IMR-90 (cell line): ENCODE measurements at regions not wholly inside any gene's neighbourhood (a gene's known extent, or its start where the extent isn't known, plus 50 kb on each side); places are given as distances from the start of the nearest gene placed in this dataset.

ENCODE experiments used
- ATAC-seq: fragments of 200-7000 bp; cut with Tn5 transposase; 2 replicates; pipeline ENCODE4 v1.9.1; 2020; ENCODE audit warnings: low read depth, mild to moderate bottlenecking, moderate library complexity
- BruUV-seq: library from RNA; stranded (reverse); fragments of 400-500 nt; replicated peaks from 2 replicates; lab custom pipeline; 2021; lab: Mats Ljungman, UMichigan
- CTCF ChIA-PET: fragments of 300-600 bp; formaldehyde crosslinking; extraction: SDS; loops from one replicate; lab custom pipeline; 2021; ENCODE audit warnings: antibody characterized with exemption; lab: Yijun Ruan, JAX
- POLR2A ChIA-PET: fragments of 300-600 bp; sonication (Branson Sonifier 250); formaldehyde crosslinking; loops from one replicate; lab custom pipeline; 2022; ENCODE audit warnings: antibody characterized with exemption; ENCODE audit not compliant: unreplicated experiment; lab: Charles Lee
- DNase-seq: peaks from one replicate; pipeline ENCODE4 v3.0.0; 2013
- H2AFZ ChIP-seq: replicated peaks from 2 replicates; pipeline ENCODE3; 2013; ENCODE audit warnings: low read length, mild to moderate bottlenecking; ENCODE audit not compliant: poor library complexity
- H2AK5ac ChIP-seq: 2 replicates; pipeline ENCODE4 v1.6.1; 2013; ENCODE audit warnings: low read depth, low read length, inconsistent platforms
- H2AK9ac ChIP-seq: replicated peaks from 2 replicates; pipeline ENCODE3; 2013; ENCODE audit warnings: mild to moderate bottlenecking, low read depth, low read length, moderate library complexity; ENCODE audit not compliant: poor library complexity
- H2BK120ac ChIP-seq: 2 replicates; pipeline ENCODE4 v1.6.1; 2013; ENCODE audit warnings: low read depth, low read length, inconsistent platforms
- H2BK15ac ChIP-seq: 3 replicates; pipeline ENCODE4 v1.6.1; 2013; ENCODE audit warnings: low read depth, low read length, inconsistent platforms
- H2BK20ac ChIP-seq: 2 replicates; pipeline ENCODE4 v1.6.1; 2013; ENCODE audit warnings: low read depth, mild to moderate bottlenecking, inconsistent platforms, low read length, moderate library complexity
- H2BK5ac ChIP-seq: 2 replicates; pipeline ENCODE4 v1.6.1; 2013; ENCODE audit warnings: mild to moderate bottlenecking, low read depth, low read length, inconsistent platforms; ENCODE audit not compliant: poor library complexity, severe bottlenecking
- H3K14ac ChIP-seq: replicated peaks from 2 replicates; pipeline ENCODE4 v1.6.1; 2013; ENCODE audit warnings: low read depth, low read length, inconsistent platforms
- H3K18ac ChIP-seq: 2 replicates; pipeline ENCODE4 v1.6.1; 2013; ENCODE audit warnings: low read depth, low read length, control low read depth
- H3K23ac ChIP-seq: 2 replicates; pipeline ENCODE4 v1.6.1; 2013; ENCODE audit warnings: low read depth, low read length, inconsistent platforms
- H3K27ac ChIP-seq: 2 replicates; pipeline ENCODE4 v1.5.1; 2013; ENCODE audit warnings: mild to moderate bottlenecking, control low read depth, low read length; ENCODE audit not compliant: insufficient read depth
- H3K27me3 ChIP-seq: 2 replicates; pipeline ENCODE4 v1.6.1; 2013; ENCODE audit warnings: low read length; ENCODE audit not compliant: control insufficient read depth, insufficient read depth
- H3K36me3 ChIP-seq: 2 replicates; pipeline ENCODE4 v1.6.1; 2013; ENCODE audit warnings: low read length, mixed read lengths; ENCODE audit not compliant: control insufficient read depth, insufficient read depth
- H3K4ac ChIP-seq: 2 replicates; pipeline ENCODE4 v1.6.1; 2013; ENCODE audit warnings: low read depth, low read length, inconsistent platforms
- H3K4me1 ChIP-seq: 2 replicates; pipeline ENCODE4 v1.6.1; 2013; ENCODE audit warnings: low read length, mixed read lengths; ENCODE audit not compliant: control insufficient read depth, insufficient read depth
- H3K4me2 ChIP-seq: 2 replicates; pipeline ENCODE4 v1.6.1; 2013; ENCODE audit warnings: low read depth, mild to moderate bottlenecking, control low read depth, low read length, moderate library complexity
- H3K4me3 ChIP-seq: 2 replicates; pipeline ENCODE4 v1.5.1; 2013; ENCODE audit warnings: low read depth, mild to moderate bottlenecking, control low read depth, low read length, moderate library complexity; ENCODE audit not compliant: insufficient read depth
- H3K56ac ChIP-seq: 2 replicates; pipeline ENCODE4 v1.6.1; 2013; ENCODE audit warnings: low read length, inconsistent platforms; ENCODE audit not compliant: insufficient read depth; ENCODE audit errors: extremely low read depth
- H3K79me1 ChIP-seq, 2 experiments: 2 replicates each; pipeline ENCODE4 v1.6.1; 2013; ENCODE audit warnings: low read length in 2 of 2, inconsistent platforms in 1 of 2, low read depth in 1 of 2
- H3K9ac ChIP-seq: 2 replicates; pipeline ENCODE4 v1.6.1; 2013; ENCODE audit warnings: low read depth, low read length, control low read depth
- H3K9me1 ChIP-seq: 2 replicates; pipeline ENCODE4 v1.6.1; 2013; ENCODE audit warnings: low read length, inconsistent platforms; ENCODE audit not compliant: insufficient read depth
- H3K9me3 ChIP-seq: 2 replicates; pipeline ENCODE4 v1.6.1; 2013; ENCODE audit warnings: low read length; ENCODE audit not compliant: control insufficient read depth, insufficient read depth
- H4K20me1 ChIP-seq: 2 replicates; pipeline ENCODE4 v1.6.1; 2013; ENCODE audit warnings: low read length, inconsistent platforms; ENCODE audit not compliant: insufficient read depth
- H4K5ac ChIP-seq: 2 replicates; pipeline ENCODE4 v1.6.1; 2013; ENCODE audit warnings: mild to moderate bottlenecking, low read depth, low read length, control low read depth
- H4K8ac ChIP-seq, 2 experiments: 2 replicates each; pipeline ENCODE4 v1.6.1; 2013; ENCODE audit warnings: low read depth in 2 of 2, low read length in 2 of 2, control low read depth in 1 of 2, inconsistent platforms in 1 of 2
- H4K91ac ChIP-seq: 2 replicates; pipeline ENCODE4 v1.6.1; 2013; ENCODE audit warnings: low read depth, low read length, inconsistent platforms; ENCODE audit not compliant: insufficient read depth
- BHLHE40 ChIP-seq: fragments of 150-350 bp; IDR thresholded peaks from 2 replicates; pipeline ENCODE4 v1.6.1; 2016; ENCODE audit warnings: mild to moderate bottlenecking, low read depth, low read length
- CEBPB ChIP-seq: IDR thresholded peaks from 2 replicates; pipeline ENCODE4 v1.6.1; 2012; ENCODE audit warnings: low read depth, low read length, improper control_type of control experiment
- FOS ChIP-seq: fragments of 150-350 bp; IDR thresholded peaks from 2 replicates; pipeline ENCODE4 v1.6.1; 2016; ENCODE audit warnings: low read depth, low read length
- MAFK ChIP-seq: IDR thresholded peaks from 2 replicates; pipeline ENCODE4 v1.6.1; 2012; ENCODE audit warnings: low read depth, low read length, improper control_type of control experiment
- MAZ ChIP-seq: IDR thresholded peaks from 2 replicates; pipeline ENCODE4 v1.6.1; 2012; ENCODE audit warnings: low read depth, mild to moderate bottlenecking, low read length, improper control_type of control experiment, moderate library complexity, borderline replicate concordance
- NFE2L2 ChIP-seq: fragments of 150-350 bp; IDR thresholded peaks from 2 replicates; pipeline ENCODE4 v1.6.1; 2016; ENCODE audit warnings: low read depth, mild to moderate bottlenecking, low read length
- POLR2A ChIP-seq: IDR thresholded peaks from 2 replicates; pipeline ENCODE4 v1.6.1; 2012; ENCODE audit warnings: mild to moderate bottlenecking, low read depth, low read length
- RAD21 ChIP-seq: IDR thresholded peaks from 2 replicates; pipeline ENCODE4 v1.6.1; 2012; ENCODE audit warnings: low read length, improper control_type of control experiment
- RCOR1 ChIP-seq: IDR thresholded peaks from 2 replicates; pipeline ENCODE4 v1.6.1; 2012; ENCODE audit warnings: mild to moderate bottlenecking, low read length, improper control_type of control experiment; ENCODE audit not compliant: insufficient replicate concordance
- RFX5 ChIP-seq: IDR thresholded peaks from 2 replicates; pipeline ENCODE4 v1.8.0; 2012; ENCODE audit warnings: low read depth, mild to moderate bottlenecking, low read length, moderate library complexity
- SMC3 ChIP-seq: fragments of 150-350 bp; IDR thresholded peaks from 2 replicates; pipeline ENCODE4 v1.6.1; 2016; ENCODE audit warnings: low read depth, mild to moderate bottlenecking, antibody characterized with exemption, low read length, moderate library complexity
- WGBS, 2 experiments: methylation state at CpG; one replicate each; pipeline versions ENCODE4 v1.1.5 to v1.1.7; 2013; ENCODE audit warnings: missing lambda C conversion rate in 2 of 2; ENCODE audit not compliant: insufficient read length in 1 of 2; ENCODE audit errors: extremely low coverage in 2 of 2; 5-methylcytosine and 5-hydroxymethylcytosine counted together
- dilution Hi-C: fragments of 300-500 bp; cut with HindIII; formaldehyde crosslinking; loops from one replicate; pipeline ENCODE4 v1.14.3; 2018; ENCODE audit warnings: low sequenced_read_pairs; ENCODE audit not compliant: unreplicated experiment
- in situ Hi-C: fragments of 300-500 bp; cut with MboI; formaldehyde crosslinking; loops from 3 replicates; pipeline ENCODE4 v1.14.3; 2019; ENCODE audit warnings: low sequenced_read_pairs, inconsistent platforms, mixed read lengths
- intact Hi-C: fragments of 100-400 bp; cut with micrococcal nuclease; formaldehyde crosslinking; loops from 2 replicates; pipeline ENCODE4 v1.10.0; 2022
- TF ChIP-seq, protein P1 (sequence below): fragments of 150-350 bp; IDR thresholded peaks from 2 replicates; pipeline ENCODE4 v1.6.1; 2017; ENCODE audit warnings: mild to moderate bottlenecking, antibody characterized with exemption, low read length, low read depth
- TF ChIP-seq, protein P2 (sequence below): conservative IDR thresholded peaks from 2 replicates; pipeline ENCODE4 v1.5.1; 2012; ENCODE audit warnings: mild to moderate bottlenecking, low read depth, low read length, improper control_type of control experiment
- TF ChIP-seq, protein P3 (sequence below): fragments of 150-350 bp; IDR thresholded peaks from 2 replicates; pipeline ENCODE4 v1.6.1; 2016; ENCODE audit warnings: low read depth, mild to moderate bottlenecking, low read length, moderate library complexity, borderline replicate concordance

DNA sequence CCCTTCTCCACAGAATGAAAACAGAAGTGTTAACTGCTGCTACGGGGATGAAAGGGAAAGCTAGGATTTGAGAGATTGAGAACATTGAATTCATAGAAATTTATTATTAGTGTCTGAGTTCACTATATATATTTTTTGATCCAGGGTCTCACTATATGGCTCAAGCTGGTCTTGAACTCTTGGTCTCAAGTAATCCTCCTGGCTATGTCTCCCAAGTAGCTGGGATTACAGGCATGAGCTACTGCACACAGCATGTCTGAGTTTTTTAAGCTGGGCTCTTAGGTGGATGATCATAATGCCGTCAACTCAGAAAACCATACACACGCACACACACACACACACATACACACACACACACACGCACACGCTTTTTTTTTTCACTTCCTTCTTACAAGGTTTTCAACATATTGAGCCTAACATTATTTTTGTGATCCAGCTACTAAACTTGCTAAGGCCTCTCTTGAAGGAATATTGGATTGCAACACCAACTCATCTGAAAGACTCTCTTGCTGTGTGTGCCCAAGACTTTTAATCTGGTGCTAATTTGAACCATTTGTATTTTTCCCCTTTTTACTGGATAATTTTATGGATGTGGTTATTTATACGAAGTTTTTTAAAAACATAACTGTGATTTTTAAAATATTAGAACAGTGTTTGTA is 1045.4 kb downstream of the DTWD2 start:
- no peak overlapping the region for H3K14ac ChIP-seq
- dilution Hi-C loops = no loop called here
- no peak overlapping the region for H3K27ac ChIP-seq
- no peak overlapping the region for H3K4me2 ChIP-seq
- H2BK5ac ChIP-seq = no peak overlapping the region
- H3K79me1 ChIP-seq = no peaks in the 10 kb centered on the region
- no peak overlapping the region for H2BK120ac ChIP-seq
- TF ChIP-seq, protein P1, sequence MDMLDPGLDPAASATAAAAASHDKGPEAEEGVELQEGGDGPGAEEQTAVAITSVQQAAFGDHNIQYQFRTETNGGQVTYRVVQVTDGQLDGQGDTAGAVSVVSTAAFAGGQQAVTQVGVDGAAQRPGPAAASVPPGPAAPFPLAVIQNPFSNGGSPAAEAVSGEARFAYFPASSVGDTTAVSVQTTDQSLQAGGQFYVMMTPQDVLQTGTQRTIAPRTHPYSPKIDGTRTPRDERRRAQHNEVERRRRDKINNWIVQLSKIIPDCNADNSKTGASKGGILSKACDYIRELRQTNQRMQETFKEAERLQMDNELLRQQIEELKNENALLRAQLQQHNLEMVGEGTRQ = no peak
- TF ChIP-seq, protein P2, sequence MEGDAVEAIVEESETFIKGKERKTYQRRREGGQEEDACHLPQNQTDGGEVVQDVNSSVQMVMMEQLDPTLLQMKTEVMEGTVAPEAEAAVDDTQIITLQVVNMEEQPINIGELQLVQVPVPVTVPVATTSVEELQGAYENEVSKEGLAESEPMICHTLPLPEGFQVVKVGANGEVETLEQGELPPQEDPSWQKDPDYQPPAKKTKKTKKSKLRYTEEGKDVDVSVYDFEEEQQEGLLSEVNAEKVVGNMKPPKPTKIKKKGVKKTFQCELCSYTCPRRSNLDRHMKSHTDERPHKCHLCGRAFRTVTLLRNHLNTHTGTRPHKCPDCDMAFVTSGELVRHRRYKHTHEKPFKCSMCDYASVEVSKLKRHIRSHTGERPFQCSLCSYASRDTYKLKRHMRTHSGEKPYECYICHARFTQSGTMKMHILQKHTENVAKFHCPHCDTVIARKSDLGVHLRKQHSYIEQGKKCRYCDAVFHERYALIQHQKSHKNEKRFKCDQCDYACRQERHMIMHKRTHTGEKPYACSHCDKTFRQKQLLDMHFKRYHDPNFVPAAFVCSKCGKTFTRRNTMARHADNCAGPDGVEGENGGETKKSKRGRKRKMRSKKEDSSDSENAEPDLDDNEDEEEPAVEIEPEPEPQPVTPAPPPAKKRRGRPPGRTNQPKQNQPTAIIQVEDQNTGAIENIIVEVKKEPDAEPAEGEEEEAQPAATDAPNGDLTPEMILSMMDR = no peak
- TF ChIP-seq MAFK = no peak
- TF ChIP-seq CEBPB = no peak
- no peak for TF ChIP-seq POLR2A
- TF ChIP-seq MAZ = no peak
- TF ChIP-seq RAD21 = no peak
- TF ChIP-seq, protein P3, sequence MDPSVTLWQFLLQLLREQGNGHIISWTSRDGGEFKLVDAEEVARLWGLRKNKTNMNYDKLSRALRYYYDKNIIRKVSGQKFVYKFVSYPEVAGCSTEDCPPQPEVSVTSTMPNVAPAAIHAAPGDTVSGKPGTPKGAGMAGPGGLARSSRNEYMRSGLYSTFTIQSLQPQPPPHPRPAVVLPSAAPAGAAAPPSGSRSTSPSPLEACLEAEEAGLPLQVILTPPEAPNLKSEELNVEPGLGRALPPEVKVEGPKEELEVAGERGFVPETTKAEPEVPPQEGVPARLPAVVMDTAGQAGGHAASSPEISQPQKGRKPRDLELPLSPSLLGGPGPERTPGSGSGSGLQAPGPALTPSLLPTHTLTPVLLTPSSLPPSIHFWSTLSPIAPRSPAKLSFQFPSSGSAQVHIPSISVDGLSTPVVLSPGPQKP = no peak
- TF ChIP-seq RFX5 = no peak
- TF ChIP-seq FOS = no peak
- no peak for TF ChIP-seq NFE2L2
- TF ChIP-seq BHLHE40 = no peak
- no peak for TF ChIP-seq RCOR1
- TF ChIP-seq SMC3 = no peak
- H4K8ac ChIP-seq = no peak overlapping the region
- ChIA-PET POLR2A (no interaction called here), CTCF (no interaction called here)
- peaks cover 12% of the 10 kb centered on the region for H3K9me3 ChIP-seq
- H3K9ac ChIP-seq = no peak overlapping the region
- no peak overlapping the region for H3K23ac ChIP-seq
- 100% methylated on average over 2 of the region's 6 CpGs; no CpG with 5 or more reads in 1 of the 2 experiments for WGBS, 2 experiments
- BruUV-seq = no TSS peak
- no peak overlapping the region for H3K4ac ChIP-seq
- no peak overlapping the region for H2BK20ac ChIP-seq
- H3K56ac ChIP-seq = no peak overlapping the region
- no peak overlapping the region for H2AFZ ChIP-seq
- H3K4me1 ChIP-seq = no peaks in the 10 kb centered on the region
- no peak overlapping the region for H4K5ac ChIP-seq
- no peaks in the 10 kb centered on the region for H3K9me1 ChIP-seq
- in situ Hi-C loops = no loop called here
- intact Hi-C loops = no loop called here
- DNase-seq = no peak
- H3K18ac ChIP-seq = no peak overlapping the region
- no peak for ATAC-seq
- H2BK15ac ChIP-seq = no peak overlapping the region
- no peaks in the 10 kb centered on the region for H3K36me3 ChIP-seq
- H4K91ac ChIP-seq = no peak overlapping the region
- no peaks in the 10 kb centered on the region for H4K20me1 ChIP-seq
- no peak overlapping the region for H2AK5ac ChIP-seq
- H3K4me3 ChIP-seq = no peak overlapping the region
- H3K27me3 ChIP-seq = no peaks in the 10 kb centered on the region
- no peak overlapping the region for H2AK9ac ChIP-seq
